ENCODE measurements at regions not wholly inside any gene's neighbourhood (a gene's known extent, or its start where the extent isn't known, plus 50 kb on each side); places are given as distances from the start of the nearest gene placed in this dataset.
A peak's percentile ranks its signal among the peaks of the same experiment; 100 is the strongest.

DNA sequence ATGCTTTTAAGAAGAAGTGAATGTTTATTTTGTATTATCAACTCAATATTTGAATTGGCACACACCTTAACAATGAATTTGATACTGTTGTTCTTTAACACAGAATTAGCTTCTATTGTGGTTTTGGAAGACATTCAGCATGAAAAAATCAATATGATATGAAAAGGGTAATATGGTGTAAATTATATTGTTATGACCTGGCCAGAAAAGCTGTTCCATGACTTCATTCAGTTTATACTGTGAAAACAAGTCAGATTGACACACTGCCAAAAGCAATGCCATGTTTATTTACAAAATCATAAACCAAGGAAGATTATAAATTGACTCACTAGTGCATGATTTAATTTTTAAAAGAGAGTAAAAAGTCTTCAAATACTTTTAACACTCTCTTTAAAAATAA lies 851.4 kb upstream of the SEL1L start:
- DNase-seq, result no peak

DNA sequence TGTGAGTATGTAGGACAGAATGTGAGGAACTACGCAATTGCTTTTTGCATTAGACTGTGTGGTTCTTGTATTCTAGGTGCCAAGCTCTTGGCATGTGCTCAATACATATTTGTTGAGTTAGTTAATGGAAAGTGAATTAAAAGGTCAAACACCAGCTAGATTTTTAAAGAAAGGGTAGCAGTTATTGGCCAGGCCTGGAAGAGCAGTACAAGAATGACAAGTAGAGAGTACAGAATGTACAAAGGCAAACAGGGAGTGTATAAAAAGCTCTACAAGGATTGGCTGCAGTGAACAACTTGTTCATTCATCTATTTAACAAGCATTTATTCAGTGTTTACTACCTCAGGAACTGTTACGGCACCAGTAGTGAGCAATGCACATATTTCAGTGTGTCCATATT lies 854.0 kb upstream of the SEL1L start:
- DNase-seq, result peak in 3 of 14 donors; percentile 12 to 38 (median 32)

DNA sequence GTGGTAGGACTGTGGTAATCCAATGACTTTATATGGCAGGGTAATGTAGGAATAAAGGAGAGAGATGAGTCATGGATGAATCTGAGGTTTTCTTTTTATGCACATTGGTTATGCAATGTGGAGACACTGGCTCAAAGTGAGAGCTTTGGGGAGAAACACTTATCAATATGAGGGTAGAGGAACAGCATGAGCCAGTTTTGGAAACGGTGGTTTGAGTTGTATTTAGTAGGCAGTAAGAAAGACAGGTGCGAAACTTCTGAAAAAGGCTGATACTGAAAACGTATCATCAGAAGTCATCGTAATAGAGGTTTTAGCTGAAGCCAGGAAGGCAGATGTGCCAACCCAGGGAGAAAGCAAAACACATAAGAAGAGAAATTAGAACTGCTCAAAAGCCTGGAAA lies 854.8 kb upstream of the SEL1L start:
- DNase-seq, result no peak

DNA sequence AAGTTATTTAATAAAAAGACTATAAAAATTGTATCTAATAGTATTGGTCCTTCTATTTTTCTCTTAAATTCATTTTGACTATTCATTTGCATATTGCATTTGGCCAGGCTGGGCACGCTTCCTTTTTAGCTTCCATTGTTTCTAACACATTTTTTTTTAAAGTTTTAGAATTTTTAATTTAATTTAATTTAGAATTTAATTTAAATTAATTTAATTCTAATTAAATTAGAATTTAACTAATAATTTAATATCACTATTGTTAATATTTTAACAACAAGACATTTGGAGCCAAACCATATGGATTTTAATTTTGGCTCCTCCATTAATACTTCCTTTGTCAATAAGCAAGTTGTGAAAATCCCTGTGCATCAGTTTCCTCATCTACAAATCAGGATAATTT lies 856.9 kb upstream of the SEL1L start:
- no peak for DNase-seq

DNA sequence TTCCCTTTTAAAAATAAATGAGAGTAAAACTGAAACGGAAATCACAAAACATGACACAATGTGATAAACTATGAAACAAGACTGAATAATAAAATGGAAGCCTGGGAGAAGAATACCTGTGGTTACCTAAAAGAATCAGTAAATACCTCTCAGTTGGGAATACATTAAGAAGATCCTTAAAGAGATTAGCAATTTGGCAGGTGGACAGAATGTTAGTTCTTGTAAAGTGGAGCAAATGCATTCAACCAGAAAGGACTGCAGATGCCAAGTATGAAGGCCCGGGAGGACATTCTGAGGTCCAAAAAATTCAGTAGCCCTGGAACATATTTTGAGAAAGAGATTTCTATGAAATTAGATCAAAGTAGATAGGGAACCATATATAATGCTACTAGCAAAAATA lies 861.3 kb upstream of the SEL1L start:
- DNase-seq, result no peak

DNA sequence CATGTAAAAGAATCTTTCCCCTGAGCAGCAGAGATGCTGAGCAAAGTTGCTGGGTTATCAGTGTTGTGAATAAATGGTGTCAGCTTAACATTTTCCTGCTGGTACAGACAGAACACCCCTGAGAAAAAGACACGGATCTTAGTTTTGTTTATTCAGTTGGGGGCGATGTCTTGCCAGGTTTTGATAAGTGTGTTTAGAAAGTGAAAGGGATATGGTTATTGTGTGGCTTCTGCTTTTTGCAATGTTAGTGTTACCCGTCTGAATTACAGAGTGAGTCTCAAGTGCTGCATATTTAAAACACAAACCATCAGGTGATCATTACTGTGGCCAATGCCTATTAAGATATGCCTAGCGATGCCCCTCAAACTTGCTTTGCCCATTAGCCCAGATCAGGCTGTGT lies 864.6 kb upstream of the SEL1L start:
- DNase-seq, result no peak

DNA sequence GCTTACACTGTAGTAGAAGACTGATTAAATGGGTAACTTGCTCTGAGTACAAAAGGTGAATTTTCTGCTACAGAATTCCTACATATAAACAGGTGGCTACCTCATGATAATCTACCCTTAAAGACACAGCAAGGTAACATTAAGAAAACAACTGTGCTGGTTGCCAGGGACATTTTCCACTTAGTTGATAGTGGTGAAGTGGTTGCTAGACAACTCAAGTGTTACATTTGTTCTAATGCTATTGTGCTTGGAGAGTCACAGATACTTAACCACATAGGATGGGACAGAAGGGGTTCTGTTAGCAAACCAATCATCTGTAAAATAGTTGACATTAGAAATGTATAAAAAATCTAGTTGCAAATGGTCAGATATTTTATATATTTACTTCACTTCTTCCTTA lies 870.3 kb upstream of the SEL1L start:
- DNase-seq, result no peak

DNA sequence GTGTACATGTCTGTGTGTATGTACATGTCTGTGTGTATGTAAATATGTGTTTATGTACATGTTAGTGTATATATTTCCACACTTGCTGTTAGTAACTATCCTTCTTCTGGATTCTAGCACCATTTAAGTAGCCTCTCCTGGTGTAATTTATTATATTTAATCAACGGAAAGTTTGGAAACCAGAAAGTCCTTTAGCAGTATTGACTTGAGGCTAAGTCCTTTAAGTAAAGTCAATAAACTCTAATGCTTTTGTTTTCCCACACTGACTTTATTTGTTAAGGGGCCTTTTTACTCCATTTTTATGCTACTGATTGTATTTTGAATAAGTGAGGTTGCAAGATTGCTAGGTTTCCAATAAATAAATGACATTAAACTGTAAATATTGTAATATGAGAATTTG lies 876.4 kb upstream of the SEL1L start:
- no peak for DNase-seq

DNA sequence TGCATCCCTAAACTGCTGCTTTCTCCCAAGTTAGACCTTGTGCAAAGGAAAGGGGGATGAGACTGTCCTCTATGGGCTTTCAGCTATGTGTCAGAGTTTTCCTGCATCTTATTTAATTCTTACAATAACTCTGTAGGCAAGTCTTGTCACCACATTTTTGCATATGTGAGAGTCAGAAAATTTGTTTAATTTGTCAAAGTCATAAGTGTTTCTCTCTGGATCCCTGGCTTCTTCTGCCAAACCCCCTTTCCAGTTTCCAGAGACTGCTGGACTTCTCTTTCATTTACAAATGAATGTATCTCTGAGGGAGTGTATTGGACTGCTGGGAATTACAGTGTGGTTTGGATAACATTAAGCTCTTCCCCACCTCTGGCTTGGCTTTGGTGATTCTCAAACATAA lies 877.6 kb upstream of the SEL1L start:
- no peak for DNase-seq

DNA sequence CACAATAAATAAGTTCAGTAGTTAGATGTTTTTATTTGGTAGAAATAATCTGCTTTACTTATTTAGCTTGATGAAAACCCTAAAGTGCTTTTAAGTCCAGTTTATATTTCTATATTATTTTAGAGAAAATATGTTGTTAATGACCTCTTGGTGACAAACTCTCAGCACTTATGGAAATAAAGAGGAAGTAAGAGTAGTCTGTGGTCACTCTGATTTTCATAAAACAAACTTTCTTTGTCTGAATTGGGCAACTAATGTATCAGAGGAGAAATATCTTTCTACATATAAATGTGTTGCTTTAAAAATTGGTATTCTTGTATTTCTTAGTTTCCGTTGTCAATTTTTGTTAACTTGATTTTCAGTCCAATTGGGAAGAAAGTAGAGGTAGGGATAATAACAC lies 878.9 kb upstream of the SEL1L start:
- DNase-seq, result no peak

DNA sequence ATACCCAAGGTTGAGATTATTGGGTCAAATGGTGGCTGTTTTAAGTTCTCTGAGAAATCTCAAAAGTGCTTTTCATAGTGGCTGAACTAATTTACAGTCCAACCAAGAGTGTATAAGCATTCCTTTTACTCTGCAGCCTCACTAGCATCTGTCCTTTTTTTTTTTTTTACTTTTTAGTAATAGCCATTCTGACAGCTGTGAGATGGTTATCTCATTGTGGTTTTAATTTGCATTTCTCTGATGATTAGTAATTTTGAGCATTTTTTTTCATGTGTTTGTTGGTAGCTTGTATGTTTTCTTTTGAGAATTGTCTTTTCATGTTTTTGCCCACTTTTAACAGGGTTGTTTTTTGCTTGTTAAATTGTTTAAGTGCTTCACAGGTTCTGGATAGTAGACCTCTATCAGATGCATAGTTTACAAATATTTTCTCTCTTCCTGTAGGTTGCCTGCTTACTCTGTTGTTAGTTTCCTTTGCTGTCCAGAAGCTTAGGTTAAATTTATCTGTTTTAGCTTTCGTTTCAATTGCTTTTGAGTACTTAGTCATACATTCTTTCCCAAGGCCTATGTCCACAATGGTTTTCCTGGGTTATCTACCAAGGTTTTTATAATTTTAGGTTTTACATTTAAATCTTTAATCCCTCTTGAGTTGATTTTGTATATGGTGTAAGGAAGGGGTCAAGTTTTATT lies 881.3 kb upstream of the SEL1L start:
- no peak for DNase-seq

DNA sequence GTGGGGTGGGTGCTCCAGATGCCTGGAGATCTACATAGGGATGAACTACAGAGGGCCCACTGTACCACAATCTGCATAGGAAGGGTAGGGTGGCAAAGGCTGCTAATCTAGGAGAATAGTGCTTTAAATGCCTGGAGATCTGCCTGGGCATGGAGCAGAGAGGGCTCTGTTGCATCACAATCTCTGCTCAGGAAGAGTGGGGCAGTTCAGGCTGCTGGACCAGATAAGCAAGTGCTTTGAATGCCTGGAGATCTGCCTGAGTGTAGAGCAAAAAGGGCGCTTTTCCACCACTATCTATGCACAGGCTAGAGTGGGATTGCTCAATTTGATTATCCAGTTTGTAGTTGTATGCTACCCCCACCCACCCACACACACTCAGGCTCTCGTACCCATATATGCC lies 886.3 kb upstream of the SEL1L start:
- no peak for DNase-seq

DNA sequence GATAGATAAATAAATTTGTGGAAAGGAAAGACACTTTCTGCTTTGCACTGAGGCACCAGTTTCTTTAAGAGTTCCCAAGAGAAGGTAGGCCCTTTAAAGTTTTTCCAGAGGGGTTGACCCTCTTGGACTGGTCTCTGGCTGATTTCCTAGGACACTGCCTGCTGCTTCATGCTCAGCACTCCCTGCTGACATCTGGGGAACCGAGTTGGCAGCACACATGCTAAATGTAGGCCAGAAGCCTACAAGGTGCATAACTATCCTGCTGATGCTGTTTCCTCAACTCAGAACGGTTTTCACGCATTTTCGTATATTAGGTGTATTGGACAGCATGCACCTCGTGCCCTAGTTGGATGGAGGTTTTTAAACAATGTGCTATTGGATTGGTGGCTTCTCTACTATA lies 887.2 kb upstream of the SEL1L start:
- DNase-seq, result peak in 3 of 14 donors; percentile 2 to 21 (median 3)

DNA sequence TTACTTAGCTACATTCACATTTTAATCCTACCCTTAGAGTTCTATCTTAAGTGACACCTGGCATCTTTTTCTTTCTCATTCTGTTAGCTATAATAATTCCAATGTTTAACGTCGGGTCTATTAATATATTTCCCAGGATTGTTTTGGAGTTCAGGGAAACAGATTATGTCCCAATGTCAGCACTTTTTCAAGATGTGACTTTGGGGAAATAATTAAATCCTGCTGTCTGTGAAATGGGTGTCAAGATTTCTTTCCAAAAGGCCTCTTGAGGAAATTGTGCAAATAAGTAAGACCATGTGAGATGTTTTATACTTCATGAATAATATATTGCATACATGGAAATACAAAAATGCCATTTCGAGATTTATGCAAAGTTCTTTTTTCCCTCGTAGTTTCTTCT lies 887.6 kb upstream of the SEL1L start:
- DNase-seq, result no peak

DNA sequence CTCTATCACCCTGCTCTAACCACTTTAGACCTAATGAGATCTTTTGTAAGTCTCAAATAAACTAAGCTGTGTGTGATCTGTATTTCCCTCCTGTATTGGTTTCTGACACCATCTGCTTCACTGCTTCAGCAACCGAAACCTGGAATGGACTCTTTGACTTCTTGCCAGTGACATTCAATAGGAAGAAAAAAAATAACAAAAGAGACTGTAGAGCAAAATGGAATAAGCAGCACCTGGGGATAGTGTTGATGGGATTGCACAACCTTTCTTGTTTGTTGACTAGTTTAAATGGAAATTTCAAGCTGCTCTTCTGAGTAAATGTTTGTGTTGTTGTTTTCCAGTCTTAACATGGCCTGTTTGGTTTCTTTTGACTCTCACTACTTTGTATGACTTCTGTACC lies 888.6 kb upstream of the SEL1L start:
- peak in 1 of 14 donors; percentile 31 for DNase-seq

DNA sequence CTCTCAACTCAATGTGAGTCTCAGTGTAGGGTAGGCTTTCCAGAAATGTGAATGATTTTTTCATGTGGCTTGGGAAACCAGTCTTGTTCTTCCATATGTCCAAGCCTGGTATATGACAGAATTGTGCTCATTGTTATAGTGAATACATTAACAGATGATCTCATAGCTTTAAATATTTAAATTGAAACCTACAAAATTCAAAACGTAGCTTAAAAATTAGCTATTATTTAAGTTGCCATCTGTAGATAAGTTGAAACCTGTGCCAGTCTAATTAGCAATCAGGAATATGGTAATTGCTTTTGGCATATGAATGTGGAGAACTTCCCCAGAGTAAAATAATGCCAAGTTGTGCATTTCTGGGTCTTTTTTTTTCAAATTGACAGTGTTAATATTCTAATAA lies 891.6 kb upstream of the SEL1L start:
- no peak for DNase-seq

DNA sequence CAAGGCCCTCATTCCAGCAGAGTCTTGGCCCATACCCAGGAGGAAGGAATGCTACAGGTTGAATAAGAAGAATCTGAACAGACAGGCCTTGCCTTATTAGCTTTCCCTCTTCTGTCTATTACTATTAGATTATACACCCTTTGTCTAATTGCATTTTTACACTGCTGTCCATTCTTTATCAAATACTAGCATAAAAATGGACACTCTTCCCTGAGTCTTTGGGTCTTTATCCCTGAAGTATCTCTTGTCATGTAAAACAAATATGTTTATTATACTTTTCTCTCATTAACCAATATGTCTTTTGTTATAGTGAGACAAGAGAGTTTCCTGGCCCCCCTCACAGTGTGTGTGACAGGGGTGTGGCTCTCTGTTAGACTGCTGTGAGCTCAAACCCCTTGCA lies 897.4 kb upstream of the SEL1L start:
- no peak for DNase-seq

DNA sequence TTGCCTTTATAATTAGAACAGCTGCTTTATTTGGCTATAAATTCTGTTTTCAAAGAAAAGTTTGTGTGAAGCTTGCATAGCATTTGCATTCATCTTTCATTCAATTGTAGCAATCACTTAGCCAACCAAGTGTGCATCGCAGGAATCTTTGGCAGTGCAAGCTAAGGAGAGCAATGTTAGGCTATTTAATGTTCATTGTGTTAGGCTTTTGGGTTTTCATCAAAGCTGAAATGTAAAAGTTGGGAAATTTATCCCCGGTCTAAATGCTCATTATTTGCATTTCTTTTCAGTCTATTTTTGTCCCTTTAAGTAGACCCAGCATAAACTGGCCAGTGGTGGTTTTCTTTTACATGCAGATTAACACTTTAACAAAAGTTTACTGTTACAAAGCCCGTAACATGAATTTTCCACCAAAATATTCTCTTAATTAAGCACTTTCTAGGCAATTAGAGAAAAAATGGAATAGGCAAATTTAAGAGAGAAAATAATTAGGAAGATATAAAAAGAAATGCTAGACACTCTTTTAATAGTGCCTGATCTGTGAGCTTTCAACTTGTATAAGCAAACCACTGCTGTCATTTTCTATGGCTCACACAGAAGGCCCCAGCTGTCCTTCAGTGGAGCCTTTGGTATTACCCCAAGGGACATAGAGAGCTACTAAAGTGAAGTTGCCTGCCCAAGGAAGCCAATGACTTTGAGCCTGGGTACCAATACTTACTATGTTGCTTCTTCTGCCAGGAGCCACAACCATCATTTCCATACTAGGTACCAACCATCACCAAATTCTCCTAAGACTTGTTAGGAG lies 898.9 kb upstream of the SEL1L start:
- DNase-seq, result no peak

DNA sequence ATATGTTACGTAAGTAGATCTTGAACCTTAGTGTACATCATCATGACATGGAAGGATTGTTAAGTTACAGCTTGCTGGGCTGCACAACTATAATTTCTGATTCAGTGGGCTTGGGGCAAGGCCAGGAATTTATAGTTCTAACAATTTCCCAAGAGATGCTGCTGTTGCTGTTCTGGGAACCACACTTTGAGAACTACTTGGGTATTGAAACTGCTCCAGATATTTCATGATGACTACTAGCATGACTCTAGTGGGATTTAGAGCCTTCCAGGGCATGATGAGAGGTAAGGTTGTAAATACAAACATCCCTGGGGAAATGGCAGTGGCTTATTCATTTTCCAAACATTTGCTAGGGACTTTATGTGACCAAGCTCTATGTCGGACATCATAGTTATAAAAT lies 904.8 kb upstream of the SEL1L start:
- no peak for DNase-seq

DNA sequence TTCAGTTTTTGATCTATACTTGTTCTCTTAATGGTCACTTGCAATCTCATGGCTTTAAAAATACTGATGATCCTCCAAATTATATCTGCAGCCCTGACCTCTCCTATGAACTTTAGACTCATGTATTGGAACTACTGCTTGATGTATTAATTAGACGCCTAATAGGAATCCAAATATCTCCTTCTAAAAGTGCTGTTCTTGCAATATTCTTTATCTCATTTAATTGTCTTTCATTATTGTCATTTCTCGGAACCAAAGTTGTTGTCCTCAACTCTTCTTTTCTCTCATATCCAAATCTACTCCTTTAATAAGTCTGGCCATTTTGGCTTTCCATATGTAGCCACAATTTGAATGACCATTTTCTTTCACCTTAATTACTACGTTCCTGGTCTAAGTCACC lies 907.6 kb upstream of the SEL1L start:
- no peak for DNase-seq

DNA sequence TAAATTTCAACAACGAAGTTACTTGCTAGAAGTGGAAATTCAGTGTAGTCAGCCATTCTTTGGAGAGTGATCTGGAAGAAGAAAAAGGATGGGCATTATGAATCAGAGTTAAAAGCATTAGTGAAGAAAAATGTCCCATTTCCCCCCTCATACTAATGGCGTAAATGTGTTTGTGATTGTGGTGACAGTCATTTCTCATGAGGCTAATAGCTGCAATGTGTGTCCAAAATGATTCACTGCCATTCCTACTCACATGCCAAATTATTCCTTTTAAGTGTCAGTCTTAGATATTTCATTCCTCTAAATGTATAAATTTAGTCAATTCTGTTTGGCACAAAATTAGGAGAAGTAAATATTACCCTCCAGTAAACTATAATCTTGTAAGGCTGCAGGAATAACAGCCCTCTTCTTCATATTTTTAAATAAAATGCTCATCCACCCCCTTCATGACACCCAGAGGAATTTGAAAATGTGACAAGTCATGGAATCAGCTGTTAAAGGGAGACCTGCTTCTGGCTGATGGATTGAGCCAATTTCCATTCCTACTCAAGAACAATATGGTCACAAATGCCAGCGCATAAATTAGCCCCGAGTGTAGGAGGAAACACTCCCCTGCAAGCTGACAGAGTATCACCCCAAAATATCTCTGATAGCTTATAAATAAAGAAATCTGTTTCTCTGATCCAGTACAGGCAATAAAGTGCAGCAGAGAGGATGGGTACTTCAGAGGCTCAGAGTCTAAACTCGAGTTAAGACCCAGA lies 912.3 kb upstream of the SEL1L start:
- no peak for DNase-seq

DNA sequence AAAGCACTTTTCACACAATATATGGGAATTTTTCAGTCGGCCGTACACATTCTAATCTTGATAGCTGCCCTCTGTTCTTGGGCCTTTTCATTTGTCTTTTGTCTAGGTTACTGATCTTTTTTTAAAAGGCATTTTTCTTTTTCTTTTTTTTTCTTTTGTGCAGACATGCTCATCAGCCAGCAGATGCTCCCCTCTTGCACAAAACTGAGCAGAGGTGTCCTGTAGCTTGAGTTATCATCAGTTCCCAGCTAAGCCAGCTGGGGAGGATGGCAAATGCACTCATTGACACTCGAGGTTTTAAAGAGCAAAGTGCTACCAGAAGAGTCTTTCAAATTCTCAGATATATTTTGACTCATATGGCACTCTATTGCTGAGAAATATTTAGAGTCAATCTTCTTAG lies 913.9 kb upstream of the SEL1L start:
- no peak for DNase-seq

DNA sequence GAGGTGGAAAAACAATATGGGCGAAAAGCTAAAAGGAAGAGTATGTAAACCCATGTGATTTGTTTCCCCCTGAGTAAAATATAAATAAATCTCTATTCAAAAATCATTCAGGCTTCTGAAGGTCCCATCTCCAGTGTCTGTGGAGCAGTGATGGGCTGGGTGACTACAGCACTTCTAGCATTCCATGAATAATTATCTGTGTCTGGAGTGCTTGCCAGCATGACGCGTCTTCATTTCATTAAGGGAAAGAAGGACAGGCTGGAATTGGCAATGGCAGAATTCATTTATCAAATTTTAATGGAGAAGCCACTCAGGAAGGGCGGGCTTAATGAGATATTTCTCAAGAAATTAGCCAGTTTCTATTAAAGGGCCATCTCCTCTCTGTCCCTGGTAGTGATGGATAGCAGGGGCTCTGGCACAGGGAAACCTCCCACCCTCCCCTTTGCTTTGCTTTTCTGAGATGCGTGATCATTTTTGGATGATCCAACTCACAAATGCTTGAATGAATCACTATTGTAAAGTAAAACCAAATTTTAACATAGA lies 916.3 kb upstream of the SEL1L start:
- no peak for DNase-seq
